GM12891 (cell line): ENCODE measurements at regions not wholly inside any gene's neighbourhood (a gene's known extent, or its start where the extent isn't known, plus 50 kb on each side); places are given as distances from the start of the nearest gene placed in this dataset.
"Not testable (repeated sequence)": the region's sequence is repeated elsewhere in the genome, so short reads cannot be mapped to it uniquely, and the experiment has no call there.

Experiments
- DNase-seq: peaks from one replicate; pipeline ENCODE4 v3.0.0; 2011; ENCODE audit warnings: low spot score; ENCODE audit not compliant: insufficient read length
- FAIRE-seq: peaks from 2 replicates; lab custom pipeline; 2011; peaks lifted over from hg19 to GRCh38; lab: Jason Lieb, UNC
- PAX5 ChIP-seq: IDR thresholded peaks from 2 replicates; pipeline ENCODE4 v1.6.1; 2011; ENCODE audit warnings: low read length, moderate library complexity, mild to moderate bottlenecking; ENCODE audit not compliant: insufficient read depth, severe bottlenecking
- POLR2A ChIP-seq: IDR thresholded peaks from 2 replicates; pipeline ENCODE4 v1.6.1; 2011; ENCODE audit warnings: low read depth, low read length, control low read depth
- POLR2AphosphoS5 ChIP-seq: IDR thresholded peaks from 2 replicates; pipeline ENCODE4 v1.6.1; 2011; ENCODE audit warnings: low read depth, low read length, control low read depth
- POU2F2 ChIP-seq: IDR thresholded peaks from 2 replicates; pipeline ENCODE4 v1.6.1; 2011; ENCODE audit warnings: low read depth, mild to moderate bottlenecking, control low read depth, low read length, moderate library complexity
- SPI1 ChIP-seq: IDR thresholded peaks from 2 replicates; pipeline ENCODE4 v1.6.1; 2011; ENCODE audit warnings: low read depth, low read length, control low read depth
- TAF1 ChIP-seq: IDR thresholded peaks from 2 replicates; pipeline ENCODE4 v1.6.1; 2011; ENCODE audit warnings: low read depth, low read length, control low read depth

DNA sequence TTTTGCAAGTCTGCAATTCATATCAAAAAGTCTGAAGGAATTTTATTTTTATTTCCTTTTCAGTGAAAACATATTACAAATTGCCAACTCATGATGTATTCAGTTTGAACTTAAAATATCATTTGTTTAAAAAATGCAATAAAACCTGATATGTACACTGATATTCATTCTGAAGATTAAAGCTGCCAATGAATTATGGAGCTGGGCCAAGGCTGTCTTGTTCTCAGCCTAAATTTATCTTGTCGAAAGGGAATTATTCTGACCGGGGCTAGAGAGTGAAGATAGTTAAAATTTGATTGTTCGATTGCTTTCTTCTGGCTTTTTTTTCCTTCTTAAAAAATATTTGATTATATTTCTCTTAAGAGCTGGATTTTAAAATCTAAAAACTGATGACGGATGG is 54.0 kb upstream of the RBFOX1 start:
- FAIRE-seq = no peak
- TF ChIP-seq POLR2AphosphoS5 (no peak), SPI1 (no peak), PAX5 (no peak), POU2F2 (no peak)
- no peak for DNase-seq

- DNase-seq (no peak), FAIRE-seq (no peak)
- TF ChIP-seq SPI1 = no peak
- no peak for TF ChIP-seq TAF1
- no peak for TF ChIP-seq POLR2A
- no peak for TF ChIP-seq POU2F2
- TF ChIP-seq POLR2AphosphoS5 = no peak
- TF ChIP-seq PAX5 = no peak
These were observed 60.0 kb upstream of the RBFOX1 start for GRCh38 chr16:7272567-7273158.

DNA sequence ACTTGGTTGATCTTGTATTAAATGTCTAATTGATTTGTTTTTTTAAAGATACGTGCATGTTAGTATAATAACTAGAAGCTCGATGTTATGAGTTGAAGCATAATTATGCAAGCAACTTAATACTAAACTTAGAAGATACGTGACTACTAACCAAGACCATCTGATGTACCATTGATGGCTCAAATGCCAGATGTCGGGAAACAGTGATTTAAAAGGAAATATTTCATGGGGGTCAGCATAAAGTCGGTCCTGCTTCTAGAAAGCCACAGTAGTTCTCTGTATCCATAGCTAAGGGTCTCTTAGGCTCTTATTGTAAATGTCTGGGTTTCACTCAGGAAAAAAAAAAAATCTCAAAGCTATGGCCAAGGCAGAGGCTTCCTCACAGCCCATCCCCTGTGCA is 61.2 kb upstream of the RBFOX1 start:
- no peak for FAIRE-seq
- no peak for TF ChIP-seq POLR2A
- no peak for TF ChIP-seq POU2F2
- no peak for TF ChIP-seq PAX5
- TF ChIP-seq SPI1 = no peak
- no peak for TF ChIP-seq POLR2AphosphoS5
- TF ChIP-seq TAF1 = no peak
- DNase-seq = no peak

DNA sequence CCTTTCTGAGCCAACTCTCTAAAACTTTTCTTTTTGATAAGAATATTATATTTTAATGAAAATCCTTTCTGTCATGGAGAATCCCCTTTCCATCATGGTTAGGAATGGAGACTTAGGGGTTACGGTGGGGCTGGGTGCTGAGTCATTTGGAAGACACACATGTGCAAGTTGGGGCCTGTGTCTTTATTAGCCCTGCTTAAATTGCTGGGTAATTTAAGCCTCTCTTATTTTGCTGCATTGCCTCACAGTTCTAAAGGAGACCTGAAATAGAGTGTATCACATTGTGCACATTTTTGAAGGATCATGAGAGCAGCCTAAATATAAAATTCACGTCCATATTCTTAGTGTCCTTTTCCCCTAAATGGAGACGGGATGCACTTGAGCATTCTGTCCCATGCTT is 61.8 kb upstream of the RBFOX1 start:
- DNase-seq = no peak
- TF ChIP-seq TAF1 = no peak
- TF ChIP-seq POLR2A = no peak
- no peak for TF ChIP-seq POU2F2
- no peak for TF ChIP-seq PAX5
- no peak for TF ChIP-seq SPI1
- TF ChIP-seq POLR2AphosphoS5 = no peak
- FAIRE-seq = no peak

DNA sequence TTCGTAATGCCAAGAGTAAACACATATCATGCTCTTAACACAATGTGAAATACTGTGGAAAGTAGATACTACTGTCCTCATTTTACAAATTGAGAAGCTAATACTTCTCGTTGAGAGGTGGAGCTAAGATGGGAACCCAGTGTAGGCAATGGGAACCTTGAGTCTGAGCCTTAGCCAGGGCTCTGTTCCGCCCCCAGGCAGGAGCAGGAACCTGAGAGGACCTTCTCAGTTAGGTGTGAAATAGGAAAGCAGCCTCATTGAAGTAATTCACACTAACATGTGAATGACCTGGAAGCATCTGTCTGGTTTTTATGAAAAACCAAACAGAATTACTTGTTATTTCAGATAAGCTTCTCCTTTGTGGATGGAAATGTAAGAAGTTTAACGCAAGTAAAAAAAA is 62.6 kb upstream of the RBFOX1 start:
- FAIRE-seq = no peak

GRCh38 chr16:7268182-7268581 is 64.5 kb upstream of the RBFOX1 start:
- DNase-seq (peak; percentile 6), FAIRE-seq (no peak)
- TF ChIP-seq TAF1 (no peak), SPI1 (peak; percentile 22; the same call in 1 of the 2 replicates)

More for the DNA sequence above, 62.6 kb upstream of the RBFOX1 start:
- no peak for DNase-seq
- TF ChIP-seq POLR2AphosphoS5 = no peak
- TF ChIP-seq POLR2A = no peak
- TF ChIP-seq POU2F2 = no peak
- TF ChIP-seq SPI1 = no peak
- no peak for TF ChIP-seq TAF1
- no peak for TF ChIP-seq PAX5

GRCh38 chr16:7257016-7257415 is 75.6 kb upstream of the RBFOX1 start:
- DNase-seq (no peak), FAIRE-seq (no peak)
- TF ChIP-seq SPI1 (no peak), PAX5 (no peak)

DNA sequence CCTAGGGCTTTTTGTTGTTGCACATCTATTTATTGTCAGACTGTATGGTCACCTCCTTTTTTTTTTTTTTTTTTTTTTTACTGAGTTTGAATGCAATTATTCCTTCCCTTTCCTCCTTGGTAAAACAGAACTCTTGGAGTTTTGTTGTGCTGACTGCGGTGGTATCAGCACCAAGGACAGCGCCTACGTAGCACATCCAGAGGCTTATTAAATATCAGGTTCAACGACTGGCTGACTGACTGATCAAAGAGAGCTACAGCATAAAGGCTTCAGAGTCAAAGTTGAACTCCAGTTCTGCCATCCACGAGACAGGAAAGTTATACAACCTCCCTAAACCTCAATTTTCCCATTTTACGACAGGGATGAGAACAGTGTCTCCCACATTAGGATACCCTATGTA is 86.1 kb upstream of the RBFOX1 start:
- no peak for TF ChIP-seq TAF1
- no peak for TF ChIP-seq SPI1
- no peak for TF ChIP-seq PAX5
- TF ChIP-seq POU2F2 = no peak
- no peak for TF ChIP-seq POLR2AphosphoS5
- TF ChIP-seq POLR2A = no peak
- DNase-seq (no peak), FAIRE-seq (no peak)

DNA sequence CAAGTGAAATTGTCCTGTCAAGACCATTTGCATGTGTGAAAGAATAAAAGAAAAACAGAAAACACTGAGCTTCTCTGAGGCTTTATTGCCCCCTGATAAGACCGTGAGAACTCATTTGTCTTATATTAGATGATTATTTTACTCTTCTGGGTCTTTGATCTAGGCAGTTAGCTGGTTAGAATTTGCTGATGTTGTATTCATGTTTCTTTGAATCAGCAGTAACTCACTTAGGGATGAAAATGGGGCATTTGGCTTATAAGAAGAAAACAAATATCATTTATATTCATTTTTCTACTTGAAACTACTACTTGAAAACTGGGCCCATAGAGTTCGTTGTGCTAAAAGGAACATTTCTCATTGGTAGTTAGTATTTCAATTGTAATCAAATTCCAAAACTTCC is 93.1 kb upstream of the RBFOX1 start:
- FAIRE-seq (no peak), DNase-seq (no peak)
- TF ChIP-seq POLR2A (no peak), SPI1 (no peak), POU2F2 (no peak), POLR2AphosphoS5 (no peak), TAF1 (no peak), PAX5 (no peak)

- no peak for DNase-seq
- FAIRE-seq = no peak
- TF ChIP-seq POLR2AphosphoS5 (no peak), POU2F2 (no peak), SPI1 (no peak), POLR2A (no peak), TAF1 (no peak), PAX5 (no peak)
These were observed 95.7 kb upstream of the RBFOX1 start for GRCh38 chr16:7236824-7237410.

- no peak for DNase-seq
- no peak for TF ChIP-seq SPI1
- no peak for TF ChIP-seq POU2F2
- no peak for TF ChIP-seq POLR2A
- TF ChIP-seq POLR2AphosphoS5 = no peak
- no peak for TF ChIP-seq TAF1
- FAIRE-seq = no peak
These were observed 98.7 kb upstream of the RBFOX1 start for GRCh38 chr16:7233975-7234374.

GRCh38 chr16:7231762-7232161 is 100.9 kb upstream of the RBFOX1 start:
- no peak for FAIRE-seq
- no peak for DNase-seq
- TF ChIP-seq POU2F2 (no peak), POLR2AphosphoS5 (no peak)

DNA sequence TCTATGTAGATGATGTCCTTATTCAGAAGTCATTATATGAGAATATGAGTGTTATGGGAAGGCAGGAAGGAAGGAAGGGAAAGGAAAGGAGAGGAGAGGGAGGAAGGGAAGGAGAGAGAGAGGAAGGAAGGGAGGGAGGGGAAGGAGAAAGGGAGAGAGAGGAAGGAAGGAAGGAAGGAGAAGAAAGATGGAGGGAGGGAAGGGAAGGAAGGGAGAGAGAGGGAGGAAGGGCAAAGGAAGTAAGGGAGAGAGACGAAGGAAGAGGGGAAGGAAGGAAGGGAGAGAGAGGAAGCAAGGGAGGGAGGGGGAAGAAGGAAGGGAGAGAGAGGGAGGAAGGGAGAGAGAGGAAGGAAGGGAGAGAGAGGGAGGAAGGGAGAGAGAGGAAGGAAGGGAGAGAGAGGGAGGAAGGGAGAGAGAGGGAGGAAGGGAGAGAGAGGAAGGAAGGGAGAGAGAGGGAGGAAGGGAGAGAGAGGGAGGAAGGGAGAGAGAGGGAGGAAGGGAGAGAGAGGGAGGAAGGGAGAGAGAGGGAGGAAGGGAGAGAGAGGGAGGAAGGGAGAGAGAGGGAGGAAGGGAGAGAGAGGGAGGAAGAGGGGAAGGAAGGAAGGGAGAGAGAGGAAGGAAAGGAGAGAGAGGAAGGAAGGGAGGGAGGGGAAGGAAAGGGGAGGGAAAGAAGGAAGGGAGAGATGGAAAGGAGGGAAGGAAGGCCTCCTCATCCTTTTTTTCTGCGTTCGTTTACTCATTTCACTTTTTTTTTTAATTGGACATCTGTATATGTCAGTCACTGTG is 103.0 kb upstream of the RBFOX1 start:
- FAIRE-seq, DNase-seq: not testable (repeated sequence)
